ENCODE measurements at regions not wholly inside any gene's neighbourhood (a gene's known extent, or its start where the extent isn't known, plus 50 kb on each side); places are given as distances from the start of the nearest gene placed in this dataset. TPM values are rescaled to one million over a fixed set of nuclear protein-coding genes. Genes with fewer than 3 reads are reported as not detected.

Small RNAs in the stretch of these regions (small RNA-seq; reads per million reads assigned to genes)
- gene RF00019 (not detected), gene RF00402 (not detected), gene RNA5SP461 (not detected), gene RNU6-655P (not detected)

All from HT1080 (cell line).